Hematopoietic multipotent progenitor cell treated with erythropoietin and hydrocortisone succinate and interleukin-3 and kit ligand, for 17 days (in vitro differentiated cells): ENCODE measurements at regions not wholly inside any gene's neighbourhood (a gene's known extent, or its start where the extent isn't known, plus 50 kb on each side); places are given as distances from the start of the nearest gene placed in this dataset.
A peak's percentile ranks its signal among the peaks of the same experiment; 100 is the strongest.
"Not testable (repeated sequence)": the region's sequence is repeated elsewhere in the genome, so short reads cannot be mapped to it uniquely, and the experiment has no call there.

Experiments used
- DNase-seq: peaks from one replicate; pipeline ENCODE4 v3.0.0-alpha.2; 2015; ENCODE audit warnings: low spot score

GRCh38 chr6:26175033-26175427 lies 87.8 kb downstream of the HFE start:
- no peak for DNase-seq

- DNase-seq: peak; percentile 92
Observed at GRCh38 chr6:26175428-26176181, 88.4 kb downstream of the HFE start.

GRCh38 chr6:26179675-26180074 lies 92.4 kb downstream of the HFE start:
- no peak for DNase-seq

GRCh38 chr6:26180346-26180745 lies 93.1 kb downstream of the HFE start:
- no peak for DNase-seq

GRCh38 chr6:26183237-26183580 lies 96.0 kb downstream of the HFE start:
- DNase-seq: no peak

- peak; percentile 87 for DNase-seq
Observed at GRCh38 chr6:26183581-26184366, 96.5 kb downstream of the HFE start.

GRCh38 chr6:26184367-26184891 lies 97.2 kb downstream of the HFE start:
- peak; percentile 24 for DNase-seq

GRCh38 chr6:26185004-26185403 lies 97.8 kb downstream of the HFE start:
- DNase-seq: no peak

- no peak for DNase-seq
Observed at GRCh38 chr6:26185802-26186201, 98.6 kb downstream of the HFE start.

- DNase-seq: no peak
Observed at GRCh38 chr6:26186652-26187051, 99.4 kb downstream of the HFE start.

- DNase-seq: no peak
Observed at GRCh38 chr6:26187292-26187691, 100.1 kb downstream of the HFE start.

GRCh38 chr6:26187981-26188635 lies 100.9 kb downstream of the HFE start:
- peak; percentile 73 for DNase-seq

GRCh38 chr6:26191512-26191911 lies 104.3 kb downstream of the HFE start:
- not testable (repeated sequence) for DNase-seq

GRCh38 chr6:26193467-26194328 lies 106.5 kb downstream of the HFE start:
- no peak for DNase-seq

GRCh38 chr6:26194329-26194701 lies 107.1 kb downstream of the HFE start:
- no peak for DNase-seq

- no peak for DNase-seq
Observed at GRCh38 chr6:26194816-26195375, 107.7 kb downstream of the HFE start.

- peak; percentile 92 for DNase-seq
Observed at GRCh38 chr6:26195376-26195923, 108.2 kb downstream of the HFE start.

GRCh38 chr6:26195924-26196845 lies 109.0 kb downstream of the HFE start:
- DNase-seq: peak; percentile 67

- peak; percentile 88 for DNase-seq
Observed at GRCh38 chr6:26196846-26197635, 109.8 kb downstream of the HFE start.
